A549 (cell line): ENCODE measurements at regions not wholly inside any gene's neighbourhood (a gene's known extent, or its start where the extent isn't known, plus 50 kb on each side); places are given as distances from the start of the nearest gene placed in this dataset.

ENCODE experiments used
- ATAC-seq, 2 experiments: fragments of 200-7000 bp in 1 of 2; fragments of >200 bp in 1 of 2; cut with Nextera tagmentation in 1 of 2; cut with Tn5 transposase in 1 of 2; 3 replicates each; pipeline versions ENCODE4 v1.8.0 to v1.9.1; 2018 to 2020; ENCODE audit warnings: mild to moderate bottlenecking in 1 of 2, moderate library complexity in 1 of 2
- CTCF ChIA-PET: fragments of 300-600 bp; sonication (Branson Sonifier 250); formaldehyde crosslinking; extraction: SDS; loops from one replicate; lab custom pipeline; 2021; ENCODE audit warnings: antibody characterized with exemption, inconsistent platforms; lab: Yijun Ruan, JAX
- POLR2A ChIA-PET: fragments of 350-600 bp; formaldehyde crosslinking; extraction: SDS; loops from one replicate; lab custom pipeline; 2021; ENCODE audit warnings: antibody characterized with exemption, inconsistent platforms; lab: Yijun Ruan, JAX
- DNase-seq, 2 experiments: peaks; one replicate each; pipeline versions ENCODE4 v3.0.0 to v3.0.0-alpha.2; 2011 to 2016; ENCODE audit warnings: low read depth in 1 of 2, low spot score in 1 of 2
- FAIRE-seq: peaks from 2 replicates; lab custom pipeline; 2011; peaks lifted over from hg19 to GRCh38; lab: Jason Lieb, UNC
- H3K27ac ChIP-seq, 2 experiments: fragments of >200 bp; sonication (Bioruptor Twin); formaldehyde crosslinking; 3 replicates each; pipeline ENCODE4 v1.5.1; 2016 to 2017
- H3K4me1 ChIP-seq: fragments of >200 bp; sonication (Bioruptor Twin); formaldehyde crosslinking; 3 replicates; pipeline ENCODE4 v1.6.1; 2016
- H3K4me2 ChIP-seq: fragments of >200 bp; sonication (Bioruptor Twin); formaldehyde crosslinking; 3 replicates; pipeline ENCODE4 v1.6.1; 2016
- H3K4me3 ChIP-seq: fragments of >200 bp; sonication (Bioruptor Twin); formaldehyde crosslinking; 3 replicates; pipeline ENCODE4 v1.5.1; 2016
- H3K9me3 ChIP-seq: fragments of >200 bp; sonication (Bioruptor Twin); formaldehyde crosslinking; 3 replicates; pipeline ENCODE4 v1.6.1; 2016
- CEBPB ChIP-seq, 2 experiments: fragments of >200 bp in 1 of 2; sonication (Bioruptor Twin) in 1 of 2; formaldehyde crosslinking in 1 of 2; IDR thresholded peaks; 2 replicates each; pipeline ENCODE4 v1.6.1; 2012 to 2016
- CHD2 ChIP-seq: fragments of 150-350 bp; IDR thresholded peaks from 2 replicates; pipeline ENCODE4 v1.6.1; 2014; ENCODE audit warnings: low read length; ENCODE audit not compliant: partially characterized antibody
- CHD4 ChIP-seq: fragments of 200-600 bp; sonication (generic); IDR thresholded peaks from 2 replicates; pipeline ENCODE4 v1.6.1; 2016; ENCODE audit warnings: antibody characterized with exemption, mild to moderate bottlenecking, borderline replicate concordance
- ELK1 ChIP-seq: fragments of 150-350 bp; IDR thresholded peaks from 2 replicates; pipeline ENCODE4 v1.6.1; 2014; ENCODE audit warnings: low read depth, mild to moderate bottlenecking, low read length
- ESRRA ChIP-seq: fragments of 150-350 bp; IDR thresholded peaks from 2 replicates; pipeline ENCODE4 v1.6.1; 2014; ENCODE audit warnings: mild to moderate bottlenecking, low read length, borderline replicate concordance
- GATA3 ChIP-seq: IDR thresholded peaks from 2 replicates; pipeline ENCODE4 v1.6.1; 2012; ENCODE audit warnings: borderline replicate concordance
- HOXA7 ChIP-seq: fragments of 250-450 bp; sonication (Bioruptor Pico); IDR thresholded peaks from 2 replicates; pipeline ENCODE4 v1.5.0; 2020; ENCODE audit warnings: mild to moderate bottlenecking, moderate library complexity
- HOXB13 ChIP-seq: fragments of 250-450 bp; sonication (Bioruptor Pico); IDR thresholded peaks from 2 replicates; pipeline ENCODE4 v1.5.0; 2020; ENCODE audit warnings: low read depth, mild to moderate bottlenecking, moderate library complexity
- JUN ChIP-seq, 2 experiments: fragments of >200 bp; sonication (Bioruptor Twin); formaldehyde crosslinking; IDR thresholded peaks; 2 replicates in 1 of 2; 3 replicates in 1 of 2; pipeline ENCODE4 v1.6.1; 2016 to 2017
- JUNB ChIP-seq: fragments of >200 bp; sonication (Bioruptor Twin); formaldehyde crosslinking; IDR thresholded peaks from 2 replicates; pipeline ENCODE4 v1.6.1; 2016
- KDM1A ChIP-seq: fragments of 200-600 bp; sonication (generic); IDR thresholded peaks from 2 replicates; pipeline ENCODE4 v1.6.1; 2016; ENCODE audit warnings: low read depth, mild to moderate bottlenecking
- KDM5A ChIP-seq: fragments of 200-600 bp; sonication (generic); IDR thresholded peaks from 2 replicates; pipeline ENCODE4 v1.6.1; 2016; ENCODE audit warnings: antibody characterized with exemption, mild to moderate bottlenecking
- MAZ ChIP-seq: fragments of 150-350 bp; IDR thresholded peaks from 2 replicates; pipeline ENCODE4 v1.6.1; 2014; ENCODE audit warnings: antibody characterized with exemption, low read depth, low read length, borderline replicate concordance
- NFE2L2 ChIP-seq: fragments of 150-350 bp; conservative IDR thresholded peaks from 2 replicates; pipeline ENCODE4 v1.6.1; 2014; ENCODE audit warnings: low read length
- NPAS2 ChIP-seq: fragments of 250-450 bp; sonication (Bioruptor Pico); IDR thresholded peaks from 2 replicates; pipeline ENCODE4 v1.8.0; 2022; ENCODE audit warnings: mild to moderate bottlenecking, moderate library complexity, borderline replicate concordance
- NR3C1 ChIP-seq: fragments of >200 bp; sonication (Bioruptor Twin); formaldehyde crosslinking; IDR thresholded peaks from 3 replicates; pipeline ENCODE4 v1.6.1; 2017
- PBX3 ChIP-seq: IDR thresholded peaks from 2 replicates; pipeline ENCODE4 v1.6.1; 2012
- PHF8 ChIP-seq: fragments of 200-600 bp; sonication (generic); IDR thresholded peaks from 2 replicates; pipeline ENCODE4 v1.6.1; 2016; ENCODE audit warnings: low read depth, mild to moderate bottlenecking, antibody characterized with exemption, moderate library complexity, borderline replicate concordance
- POLR2A ChIP-seq: IDR thresholded peaks from 2 replicates; pipeline ENCODE4 v1.6.1; 2012; ENCODE audit warnings: mild to moderate bottlenecking, low read length
- RAD21 ChIP-seq, 2 experiments: fragments of >200 bp in 1 of 2; sonication (Bioruptor Twin) in 1 of 2; formaldehyde crosslinking in 1 of 2; IDR thresholded peaks in 1 of 2; conservative IDR thresholded peaks in 1 of 2; 2 replicates in 1 of 2; 3 replicates in 1 of 2; pipeline ENCODE4 v1.6.1; 2012 to 2018; ENCODE audit warnings: inconsistent platforms in 1 of 2
- RARB ChIP-seq: fragments of 250-450 bp; sonication (Bioruptor Pico); IDR thresholded peaks from 2 replicates; pipeline ENCODE4 v1.8.0; 2021; ENCODE audit warnings: mild to moderate bottlenecking, moderate library complexity
- RCOR1 ChIP-seq: fragments of 150-350 bp; IDR thresholded peaks from 2 replicates; pipeline ENCODE4 v1.6.1; 2014; ENCODE audit warnings: antibody characterized with exemption, low read length, low read depth
- RFX5 ChIP-seq: fragments of 450-650 bp; IDR thresholded peaks from 2 replicates; pipeline ENCODE4 v1.7.1; 2014; ENCODE audit warnings: antibody characterized with exemption, mild to moderate bottlenecking, moderate library complexity
- RNF2 ChIP-seq: fragments of 200-600 bp; sonication (generic); IDR thresholded peaks from 2 replicates; pipeline ENCODE4 v1.6.1; 2016; ENCODE audit warnings: low read depth, mild to moderate bottlenecking, antibody characterized with exemption, moderate library complexity, borderline replicate concordance
- SMC3 ChIP-seq: fragments of >200 bp; sonication (Bioruptor Twin); formaldehyde crosslinking; IDR thresholded peaks from 3 replicates; pipeline ENCODE4 v1.6.1; 2018; ENCODE audit warnings: inconsistent platforms
- SREBF2 ChIP-seq: fragments of 450-650 bp; IDR thresholded peaks from 2 replicates; pipeline ENCODE4 v1.6.1; 2014; ENCODE audit warnings: mild to moderate bottlenecking, moderate library complexity
- TFCP2L1 ChIP-seq: fragments of 250-450 bp; sonication (Bioruptor Pico); IDR thresholded peaks from 2 replicates; pipeline ENCODE4 v1.5.0; 2021; ENCODE audit warnings: mild to moderate bottlenecking
- WGBS: methylation state at CpG from one replicate; pipeline ENCODE4 v1.1.6; 2017; ENCODE audit errors: missing lambda C conversion rate; 5-methylcytosine and 5-hydroxymethylcytosine counted together
- TF ChIP-seq, protein P1 (sequence below): fragments of >200 bp; sonication (Bioruptor Twin); formaldehyde crosslinking; IDR thresholded peaks from 2 replicates; pipeline ENCODE4 v1.6.1; 2016
- TF ChIP-seq, protein P2 (sequence below): fragments of >200 bp; sonication (Bioruptor Twin); formaldehyde crosslinking; IDR thresholded peaks from 3 replicates; pipeline ENCODE4 v1.5.1; 2016
- TF ChIP-seq, protein P3 (sequence below): fragments of 450-650 bp; IDR thresholded peaks from 2 replicates; pipeline ENCODE4 v1.6.1; 2014; ENCODE audit warnings: antibody characterized with exemption

GRCh38 chr2:153235516-153235915 is 243.0 kb downstream of the RPRM start:
- H3K4me2 ChIP-seq: no peak overlapping the region
- H3K9me3 ChIP-seq: no peaks in the 10 kb centered on the region
- ChIA-PET POLR2A (no interaction called here), CTCF (no interaction called here)
- no peak overlapping the region for H3K4me3 ChIP-seq
- DNase-seq: no peak
- no peak for ATAC-seq
- FAIRE-seq: no peak
- TF ChIP-seq RARB (CRISPR knock-in tag) (no peak), CHD2 (no peak), ELK1 (no peak), POLR2A (no peak), JUN (IDR thresholded peaks at IDR 0.05) (no peak), SMC3 (no peak), NFE2L2 (no peak), KDM1A (no peak), CEBPB (IDR thresholded peaks at IDR 0.05) (no peak), CHD4 (no peak), RCOR1 (no peak), RNF2 (no peak), GATA3 (no peak), RFX5 (no peak), PBX3 (no peak), TFCP2L1 (no peak), HOXA7 (no peak), NR3C1 (no peak), JUNB (no peak), HOXB13 (CRISPR knock-in tag) (no peak)
- no peak overlapping the region for H3K27ac ChIP-seq
- WGBS: 52% methylated on average over 1 of the region's 1 CpG
- H3K4me1 ChIP-seq: no peaks in the 10 kb centered on the region

DNA sequence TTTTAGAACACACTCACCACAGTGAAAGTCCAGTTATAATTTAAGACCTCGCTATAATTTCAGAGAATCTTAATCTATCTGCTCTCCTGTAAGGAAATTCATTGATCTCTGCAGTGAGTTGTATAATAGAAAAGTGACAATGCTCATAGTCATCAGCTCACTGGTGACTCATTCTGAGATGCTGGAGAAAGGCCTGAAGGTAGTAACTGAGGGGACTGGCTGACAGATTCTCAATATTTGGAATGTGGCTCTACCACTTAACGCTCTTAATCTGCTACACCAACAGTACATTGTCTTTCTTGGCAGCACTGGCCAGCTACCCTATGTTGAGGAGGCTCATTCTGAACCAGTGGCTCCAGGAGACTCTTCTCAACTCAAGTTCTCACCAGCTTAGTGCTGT is 246.1 kb downstream of the RPRM start:
- H3K4me2 ChIP-seq: no peak overlapping the region
- H3K4me3 ChIP-seq: no peak overlapping the region
- 5% methylated on average over 2 of the region's 2 CpGs for WGBS
- ChIA-PET POLR2A (no interaction called here), CTCF (no interaction called here)
- H3K27ac ChIP-seq: no peak overlapping the region
- H3K9me3 ChIP-seq: no peaks in the 10 kb centered on the region
- DNase-seq (no peak), FAIRE-seq (no peak), ATAC-seq (no peak)
- TF ChIP-seq NPAS2 (CRISPR knock-in tag) (no peak), SREBF2 (no peak), GATA3 (no peak), MAZ (no peak), TFCP2L1 (no peak), RAD21 (conservative IDR thresholded peaks at IDR 0.05 in 1 of 2, IDR thresholded peaks at IDR 0.05 in 1 of 2) (no peak), RCOR1 (no peak), KDM5A (no peak), CEBPB (IDR thresholded peaks at IDR 0.05) (no peak), POLR2A (no peak), ESRRA (no peak), JUN (IDR thresholded peaks at IDR 0.05) (no peak), PHF8 (no peak)
- TF ChIP-seq, protein P1, sequence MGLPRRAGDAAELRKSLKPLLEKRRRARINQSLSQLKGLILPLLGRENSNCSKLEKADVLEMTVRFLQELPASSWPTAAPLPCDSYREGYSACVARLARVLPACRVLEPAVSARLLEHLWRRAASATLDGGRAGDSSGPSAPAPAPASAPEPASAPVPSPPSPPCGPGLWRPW: no peak
- TF ChIP-seq, protein P2, sequence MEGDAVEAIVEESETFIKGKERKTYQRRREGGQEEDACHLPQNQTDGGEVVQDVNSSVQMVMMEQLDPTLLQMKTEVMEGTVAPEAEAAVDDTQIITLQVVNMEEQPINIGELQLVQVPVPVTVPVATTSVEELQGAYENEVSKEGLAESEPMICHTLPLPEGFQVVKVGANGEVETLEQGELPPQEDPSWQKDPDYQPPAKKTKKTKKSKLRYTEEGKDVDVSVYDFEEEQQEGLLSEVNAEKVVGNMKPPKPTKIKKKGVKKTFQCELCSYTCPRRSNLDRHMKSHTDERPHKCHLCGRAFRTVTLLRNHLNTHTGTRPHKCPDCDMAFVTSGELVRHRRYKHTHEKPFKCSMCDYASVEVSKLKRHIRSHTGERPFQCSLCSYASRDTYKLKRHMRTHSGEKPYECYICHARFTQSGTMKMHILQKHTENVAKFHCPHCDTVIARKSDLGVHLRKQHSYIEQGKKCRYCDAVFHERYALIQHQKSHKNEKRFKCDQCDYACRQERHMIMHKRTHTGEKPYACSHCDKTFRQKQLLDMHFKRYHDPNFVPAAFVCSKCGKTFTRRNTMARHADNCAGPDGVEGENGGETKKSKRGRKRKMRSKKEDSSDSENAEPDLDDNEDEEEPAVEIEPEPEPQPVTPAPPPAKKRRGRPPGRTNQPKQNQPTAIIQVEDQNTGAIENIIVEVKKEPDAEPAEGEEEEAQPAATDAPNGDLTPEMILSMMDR: no peak
- TF ChIP-seq, protein P3, sequence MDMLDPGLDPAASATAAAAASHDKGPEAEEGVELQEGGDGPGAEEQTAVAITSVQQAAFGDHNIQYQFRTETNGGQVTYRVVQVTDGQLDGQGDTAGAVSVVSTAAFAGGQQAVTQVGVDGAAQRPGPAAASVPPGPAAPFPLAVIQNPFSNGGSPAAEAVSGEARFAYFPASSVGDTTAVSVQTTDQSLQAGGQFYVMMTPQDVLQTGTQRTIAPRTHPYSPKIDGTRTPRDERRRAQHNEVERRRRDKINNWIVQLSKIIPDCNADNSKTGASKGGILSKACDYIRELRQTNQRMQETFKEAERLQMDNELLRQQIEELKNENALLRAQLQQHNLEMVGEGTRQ: no peak
- H3K4me1 ChIP-seq: no peaks in the 10 kb centered on the region
